PFSK-1 (cell line): ENCODE measurements at regions not wholly inside any gene's neighbourhood (a gene's known extent, or its start where the extent isn't known, plus 50 kb on each side); places are given as distances from the start of the nearest gene placed in this dataset.

ENCODE experiments used
- FOXP2 ChIP-seq: optimal IDR thresholded peaks from 2 replicates; pipeline ENCODE3; 2011; ENCODE audit warnings: borderline replicate concordance, control low read depth, inconsistent platforms; ENCODE audit not compliant: insufficient read depth; ENCODE audit errors: extremely low read length, extremely low read depth
- POLR2AphosphoS5 ChIP-seq: IDR thresholded peaks from 2 replicates; pipeline ENCODE4 v1.6.1; 2012; ENCODE audit warnings: low read depth, mild to moderate bottlenecking, control low read depth, low read length, moderate library complexity
- REST ChIP-seq, 2 experiments: IDR thresholded peaks; 2 replicates each; pipeline versions ENCODE4 v1.6.1 to v1.8.0; 2011 to 2012; ENCODE audit warnings: low read depth in 2 of 2, low read length in 2 of 2, control low read depth in 1 of 2, inconsistent platforms in 1 of 2, mild to moderate bottlenecking in 1 of 2, moderate library complexity in 1 of 2; ENCODE audit not compliant: insufficient read depth in 1 of 2
- SIN3A ChIP-seq: IDR thresholded peaks from 2 replicates; pipeline ENCODE4 v1.6.1; 2012; ENCODE audit warnings: mild to moderate bottlenecking, low read length, moderate library complexity, borderline replicate concordance; ENCODE audit not compliant: insufficient read depth
- TAF1 ChIP-seq: IDR thresholded peaks from 2 replicates; pipeline ENCODE4 v1.6.1; 2012; ENCODE audit warnings: low read length, control low read depth, borderline replicate concordance; ENCODE audit not compliant: insufficient read depth

- no peak for TF ChIP-seq FOXP2
- TF ChIP-seq SIN3A = no peak
- TF ChIP-seq TAF1 = no peak
- TF ChIP-seq POLR2AphosphoS5 = no peak
- no peak for TF ChIP-seq REST (IDR thresholded peaks at IDR 0.05; ENCODE audit: insufficient read depth in 1 of 2, low read depth in 2 of 2, low read length in 2 of 2)
Observed at GRCh38 chr6:150722614-150723344, 123.1 kb downstream of the PLEKHG1 start.

- TF ChIP-seq POLR2AphosphoS5 = no peak
- no peak for TF ChIP-seq REST (IDR thresholded peaks at IDR 0.05; ENCODE audit: insufficient read depth in 1 of 2, low read depth in 2 of 2, low read length in 2 of 2)
- no peak for TF ChIP-seq TAF1
- no peak for TF ChIP-seq FOXP2
- TF ChIP-seq SIN3A = no peak
Observed at GRCh38 chr6:150723345-150723658, 123.6 kb downstream of the PLEKHG1 start.

GRCh38 chr6:150723857-150724256 lies 124.2 kb downstream of the PLEKHG1 start:
- no peak for TF ChIP-seq FOXP2
- no peak for TF ChIP-seq POLR2AphosphoS5
- no peak for TF ChIP-seq SIN3A
- no peak for TF ChIP-seq REST (IDR thresholded peaks at IDR 0.05; ENCODE audit: insufficient read depth in 1 of 2, low read depth in 2 of 2, low read length in 2 of 2)
- no peak for TF ChIP-seq TAF1

GRCh38 chr6:150725795-150726194 lies 126.1 kb downstream of the PLEKHG1 start:
- TF ChIP-seq POLR2AphosphoS5 (no peak), SIN3A (no peak), TAF1 (no peak), FOXP2 (no peak)

- TF ChIP-seq TAF1 (no peak), FOXP2 (no peak), POLR2AphosphoS5 (no peak), SIN3A (no peak), REST (IDR thresholded peaks at IDR 0.05; ENCODE audit: insufficient read depth in 1 of 2, low read depth in 2 of 2, low read length in 2 of 2) (no peak)
Observed at GRCh38 chr6:150729188-150729748, 129.6 kb downstream of the PLEKHG1 start.
